ENCODE measurements at regions not wholly inside any gene's neighbourhood (a gene's known extent, or its start where the extent isn't known, plus 50 kb on each side); places are given as distances from the start of the nearest gene placed in this dataset.

- no peaks in the 10 kb centered on the region for H3K4me1 Mint-ChIP-seq (ENCODE audit: low read depth)
- H3K27ac Mint-ChIP-seq: no peak overlapping the region
- DNase-seq (ENCODE audit: low spot score): no peak
- H3K4me3 Mint-ChIP-seq: no peak overlapping the region
- peaks cover 12% of the 10 kb centered on the region for H3K27me3 Mint-ChIP-seq (ENCODE audit: insufficient read depth)
- peaks cover 2% of the 10 kb centered on the region for H3K36me3 Mint-ChIP-seq (ENCODE audit: low read depth)
- intact Hi-C loops (cut with micrococcal nuclease): no loop called here
- H3K9me3 Mint-ChIP-seq: peaks cover 14% of the 10 kb centered on the region
Observed at GRCh38 chr10:78553792-78554191, 515.0 kb upstream of the ZMIZ1 start.

- Mint-ChIP-seq H3K9me3 (peaks cover 14% of the 10 kb centered on the region), H3K4me1 (ENCODE audit: low read depth) (no peaks in the 10 kb centered on the region), H3K27me3 (ENCODE audit: insufficient read depth) (peaks cover 5% of the 10 kb centered on the region), H3K36me3 (ENCODE audit: low read depth) (peaks cover 2% of the 10 kb centered on the region), H3K4me3 (no peak overlapping the region), H3K27ac (no peak overlapping the region)
- no peak for DNase-seq (ENCODE audit: low spot score)
- intact Hi-C loops (cut with micrococcal nuclease): no loop called here
Observed at GRCh38 chr10:78555128-78555527, 513.6 kb upstream of the ZMIZ1 start.

DNA sequence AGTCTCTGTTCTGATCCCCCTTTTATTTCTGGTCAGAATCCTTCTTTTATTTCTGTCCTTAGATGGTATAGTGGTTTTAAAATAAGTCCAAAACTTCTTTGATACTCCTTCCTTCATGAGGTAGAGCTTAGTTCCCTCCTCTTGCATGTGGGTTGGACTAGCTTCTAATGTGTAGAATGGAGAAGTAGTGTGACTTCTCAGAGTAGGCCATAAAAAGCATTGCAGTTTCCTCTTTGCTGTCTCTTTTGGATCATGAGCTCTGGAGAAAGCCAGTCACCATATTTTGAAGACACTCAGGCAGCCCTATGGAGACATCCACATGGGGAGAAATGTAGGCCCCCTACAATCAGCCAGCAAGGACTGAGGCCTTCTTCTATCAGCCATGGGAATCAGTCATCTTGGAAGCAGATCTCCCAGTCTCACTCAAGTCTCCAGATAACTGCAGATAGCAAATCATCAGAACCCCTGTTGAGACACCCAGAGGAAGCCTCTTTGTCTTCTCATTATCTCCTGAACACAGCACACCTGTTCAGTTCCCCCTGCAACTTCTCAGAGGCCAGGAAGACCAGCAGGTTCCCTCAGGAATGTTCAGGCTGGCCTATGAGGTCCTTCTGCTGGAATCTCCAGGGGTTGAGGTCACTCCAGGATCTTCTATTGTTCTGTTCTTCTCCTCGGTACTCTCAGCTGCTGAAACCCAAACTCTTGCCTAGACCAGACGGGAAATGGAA lies 511.9 kb upstream of the ZMIZ1 start:
- no peak overlapping the region for H3K4me3 Mint-ChIP-seq
- intact Hi-C loops (cut with micrococcal nuclease): no loop called here
- no peak overlapping the region for H3K27ac Mint-ChIP-seq
- DNase-seq (ENCODE audit: low spot score): no peak
- H3K9me3 Mint-ChIP-seq: peaks cover 14% of the 10 kb centered on the region
- no peaks in the 10 kb centered on the region for H3K4me1 Mint-ChIP-seq (ENCODE audit: low read depth)
- peaks cover 2% of the 10 kb centered on the region for H3K36me3 Mint-ChIP-seq (ENCODE audit: low read depth)
- peaks cover 5% of the 10 kb centered on the region for H3K27me3 Mint-ChIP-seq (ENCODE audit: insufficient read depth)

DNA sequence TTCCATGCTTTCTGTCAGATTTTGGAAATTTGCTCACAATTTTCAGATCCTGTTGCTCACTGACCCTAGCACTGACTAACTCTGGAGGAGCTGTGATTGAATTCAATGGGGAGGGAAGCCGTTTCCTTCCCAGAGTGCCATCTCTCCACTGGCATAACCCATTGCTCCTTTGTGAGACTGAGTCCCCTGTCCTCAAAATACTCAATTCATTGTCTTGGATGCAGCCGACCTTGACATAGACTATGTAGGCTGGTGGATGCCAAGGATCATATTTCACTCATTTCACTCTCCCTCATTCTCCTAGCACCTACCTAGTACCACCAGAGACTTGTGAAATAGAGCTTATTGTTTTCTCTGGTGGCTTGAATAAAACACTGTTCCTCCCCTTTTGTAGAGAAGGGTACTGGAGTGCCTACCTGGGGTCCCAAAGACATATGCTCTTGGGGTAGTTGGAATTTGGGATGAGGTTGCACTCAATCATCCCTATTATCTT lies 511.3 kb upstream of the ZMIZ1 start:
- Mint-ChIP-seq H3K9me3 (peaks cover 14% of the 10 kb centered on the region), H3K4me3 (no peak overlapping the region), H3K36me3 (ENCODE audit: low read depth) (peaks cover 2% of the 10 kb centered on the region), H3K27me3 (ENCODE audit: insufficient read depth) (peaks cover 3% of the 10 kb centered on the region), H3K4me1 (ENCODE audit: low read depth) (no peaks in the 10 kb centered on the region), H3K27ac (no peak overlapping the region)
- DNase-seq (ENCODE audit: low spot score): no peak
- intact Hi-C loops (cut with micrococcal nuclease): no loop called here

- H3K9me3 Mint-ChIP-seq: peaks cover 3% of the 10 kb centered on the region
- H3K27me3 Mint-ChIP-seq (ENCODE audit: insufficient read depth): peaks cover 3% of the 10 kb centered on the region
- H3K4me3 Mint-ChIP-seq: no peak overlapping the region
- no peaks in the 10 kb centered on the region for H3K36me3 Mint-ChIP-seq (ENCODE audit: low read depth)
- H3K4me1 Mint-ChIP-seq (ENCODE audit: low read depth): no peaks in the 10 kb centered on the region
- intact Hi-C loops (cut with micrococcal nuclease): no loop called here
- no peak overlapping the region for H3K27ac Mint-ChIP-seq
- no peak for DNase-seq (ENCODE audit: low spot score)
Observed at GRCh38 chr10:78559661-78560340, 509.0 kb upstream of the ZMIZ1 start.

DNA sequence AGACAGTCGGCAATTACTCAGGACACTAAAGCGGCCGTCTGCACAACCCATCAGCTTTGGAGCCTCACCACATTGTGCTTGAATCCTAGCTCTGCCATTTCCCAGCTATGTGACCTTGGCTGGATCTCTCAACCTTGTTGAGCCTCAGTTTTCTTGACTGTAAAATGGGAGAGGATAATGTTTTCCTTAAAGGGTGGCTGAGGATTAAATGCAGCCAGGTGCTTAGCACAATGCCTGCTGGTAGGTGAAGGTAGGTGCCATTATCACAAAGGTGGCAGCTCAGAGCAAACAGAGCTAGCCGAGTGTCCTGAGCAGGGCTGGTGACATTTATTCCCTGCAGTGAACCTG lies 508.5 kb upstream of the ZMIZ1 start:
- Mint-ChIP-seq H3K27ac (no peak overlapping the region), H3K27me3 (ENCODE audit: insufficient read depth) (peaks cover 3% of the 10 kb centered on the region), H3K4me1 (ENCODE audit: low read depth) (no peaks in the 10 kb centered on the region), H3K9me3 (no peaks in the 10 kb centered on the region), H3K36me3 (ENCODE audit: low read depth) (no peaks in the 10 kb centered on the region), H3K4me3 (no peak overlapping the region)
- no peak for DNase-seq (ENCODE audit: low spot score)
- intact Hi-C loops (cut with micrococcal nuclease): no loop called here

- no peak overlapping the region for H3K4me3 Mint-ChIP-seq
- no peaks in the 10 kb centered on the region for H3K36me3 Mint-ChIP-seq (ENCODE audit: low read depth)
- H3K9me3 Mint-ChIP-seq: no peaks in the 10 kb centered on the region
- DNase-seq (ENCODE audit: low spot score): no peak
- H3K27ac Mint-ChIP-seq: no peak overlapping the region
- peaks cover 6% of the 10 kb centered on the region for H3K27me3 Mint-ChIP-seq (ENCODE audit: insufficient read depth)
- H3K4me1 Mint-ChIP-seq (ENCODE audit: low read depth): no peaks in the 10 kb centered on the region
- intact Hi-C loops (cut with micrococcal nuclease): no loop called here
Observed at GRCh38 chr10:78563314-78563713, 505.5 kb upstream of the ZMIZ1 start.

- no peak for DNase-seq (ENCODE audit: low spot score)
- Mint-ChIP-seq H3K4me3 (no peak overlapping the region), H3K9me3 (no peaks in the 10 kb centered on the region), H3K27ac (no peak overlapping the region), H3K27me3 (ENCODE audit: insufficient read depth) (peaks cover 6% of the 10 kb centered on the region), H3K4me1 (ENCODE audit: low read depth) (no peaks in the 10 kb centered on the region), H3K36me3 (ENCODE audit: low read depth) (no peaks in the 10 kb centered on the region)
- intact Hi-C loops (cut with micrococcal nuclease): no loop called here
Observed at GRCh38 chr10:78565841-78566240, 502.9 kb upstream of the ZMIZ1 start.

DNA sequence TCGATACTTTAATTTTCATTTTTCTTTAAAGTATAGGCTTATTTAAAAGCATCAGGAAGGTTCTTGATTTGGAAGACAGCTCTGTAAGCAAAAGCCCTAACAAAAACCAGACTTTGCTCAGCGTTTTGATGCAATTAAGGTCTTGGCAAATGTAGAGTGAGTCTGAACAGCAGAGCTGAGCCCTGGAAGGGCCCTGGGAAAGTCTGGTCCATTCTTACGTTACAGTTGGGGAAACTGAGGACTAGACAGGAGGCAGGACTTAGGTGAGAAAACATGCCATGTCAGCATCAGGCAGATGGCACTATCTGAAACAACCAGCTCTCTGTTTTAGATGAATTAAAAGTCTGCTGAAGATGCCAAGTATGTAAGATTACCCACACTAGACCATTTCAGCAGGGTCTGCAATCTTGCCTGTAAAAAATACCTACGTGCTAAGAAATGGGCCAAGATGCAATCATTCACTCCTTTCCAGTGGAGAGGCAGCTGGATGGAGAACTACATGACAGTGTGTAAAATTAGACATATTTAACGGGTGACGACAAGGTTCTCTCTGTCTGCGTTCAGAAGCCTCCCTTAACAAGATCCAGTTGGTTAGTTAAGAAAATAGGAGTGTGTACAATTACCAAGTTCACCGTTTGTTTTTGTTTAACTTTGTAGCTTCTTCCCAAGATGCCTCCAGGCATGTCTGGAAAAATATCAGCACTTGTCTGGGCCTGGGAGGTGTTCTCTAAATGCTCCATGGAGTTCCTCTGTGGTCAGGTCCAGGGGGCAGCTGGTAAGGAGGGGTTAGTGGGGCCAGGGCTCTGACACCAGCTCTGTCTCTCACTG lies 502.3 kb upstream of the ZMIZ1 start:
- intact Hi-C loops (cut with micrococcal nuclease): no loop called here
- Mint-ChIP-seq H3K36me3 (ENCODE audit: low read depth) (no peaks in the 10 kb centered on the region), H3K4me1 (ENCODE audit: low read depth) (no peaks in the 10 kb centered on the region), H3K9me3 (no peaks in the 10 kb centered on the region), H3K27me3 (ENCODE audit: insufficient read depth) (peaks cover 6% of the 10 kb centered on the region), H3K4me3 (no peak overlapping the region), H3K27ac (no peak overlapping the region)
- DNase-seq (ENCODE audit: low spot score): no peak

- intact Hi-C loops (cut with micrococcal nuclease): no loop called here
- no peak for DNase-seq (ENCODE audit: low spot score)
- Mint-ChIP-seq H3K4me3 (no peak overlapping the region), H3K27ac (no peak overlapping the region), H3K27me3 (ENCODE audit: insufficient read depth) (peaks cover 6% of the 10 kb centered on the region), H3K9me3 (no peaks in the 10 kb centered on the region), H3K36me3 (ENCODE audit: low read depth) (no peaks in the 10 kb centered on the region), H3K4me1 (ENCODE audit: low read depth) (no peaks in the 10 kb centered on the region)
Observed at GRCh38 chr10:78567680-78568455, 500.9 kb upstream of the ZMIZ1 start.

GRCh38 chr10:78568620-78569019 lies 500.1 kb upstream of the ZMIZ1 start:
- no peak for DNase-seq (ENCODE audit: low spot score)
- Mint-ChIP-seq H3K4me1 (ENCODE audit: low read depth) (no peaks in the 10 kb centered on the region), H3K27me3 (ENCODE audit: insufficient read depth) (peaks cover 6% of the 10 kb centered on the region), H3K4me3 (no peak overlapping the region), H3K9me3 (no peaks in the 10 kb centered on the region), H3K27ac (no peak overlapping the region), H3K36me3 (ENCODE audit: low read depth) (no peaks in the 10 kb centered on the region)
- intact Hi-C loops (cut with micrococcal nuclease): no loop called here

- H3K36me3 Mint-ChIP-seq (ENCODE audit: low read depth): no peaks in the 10 kb centered on the region
- H3K9me3 Mint-ChIP-seq: no peaks in the 10 kb centered on the region
- no peak overlapping the region for H3K4me3 Mint-ChIP-seq
- peaks cover 6% of the 10 kb centered on the region for H3K27me3 Mint-ChIP-seq (ENCODE audit: insufficient read depth)
- H3K27ac Mint-ChIP-seq: no peak overlapping the region
- no peaks in the 10 kb centered on the region for H3K4me1 Mint-ChIP-seq (ENCODE audit: low read depth)
- DNase-seq (ENCODE audit: low spot score): no peak
- intact Hi-C loops (cut with micrococcal nuclease): loop anchor here (10.0 kb wide), 1 partner anchor 194 kb away; no protein-coding TSS in a partner anchor
Observed at GRCh38 chr10:78570633-78571235, 498.0 kb upstream of the ZMIZ1 start.

Data from activated T-helper 1 cell treated with anti-CD3 and anti-CD28 coated beads, Interleukin-12 subunit alpha, Interleukin-12 subunit beta, Interleukin-2, Interleukin-4 antibody, amounts not matched to agents 30 ng/mL and 10 ng/mL and 1 ng/mL, durations not matched to agents 14 hours and 24 hours and 36 hours (primary cell).